ENCODE measurements at regions not wholly inside any gene's neighbourhood (a gene's known extent, or its start where the extent isn't known, plus 50 kb on each side); places are given as distances from the start of the nearest gene placed in this dataset.

DNA sequence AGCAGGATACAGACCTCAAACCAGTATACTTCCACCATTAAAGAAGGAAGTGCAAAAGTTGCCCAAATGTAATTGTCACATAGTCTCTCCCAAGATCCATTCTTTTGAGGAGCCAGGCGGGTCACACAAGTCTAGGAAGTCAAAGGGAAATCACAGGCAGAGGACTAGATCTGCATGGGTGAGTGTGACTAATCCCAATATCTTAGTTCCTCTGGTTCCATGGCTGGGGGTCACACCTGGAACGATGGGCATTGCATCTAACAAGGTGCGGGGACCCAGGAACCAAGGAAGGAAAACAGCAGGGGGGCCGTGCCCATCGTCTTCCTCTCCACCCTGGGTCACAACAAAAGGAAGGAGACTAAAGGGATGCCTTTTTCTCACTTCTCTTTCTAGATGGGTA, 1138.8 kb downstream of the XPNPEP1 start:
- no peak for TF ChIP-seq EZH2 (IDR thresholded peaks at IDR 0.05; ENCODE audit: insufficient read depth, poor library complexity, severe bottlenecking)
- no peak for TF ChIP-seq EZH2phosphoT487 (IDR thresholded peaks at IDR 0.05; ENCODE audit: insufficient read depth, low read depth)

All from GM23248 (cell line).